ENCODE measurements at regions not wholly inside any gene's neighbourhood (a gene's known extent, or its start where the extent isn't known, plus 50 kb on each side); places are given as distances from the start of the nearest gene placed in this dataset.

DNA sequence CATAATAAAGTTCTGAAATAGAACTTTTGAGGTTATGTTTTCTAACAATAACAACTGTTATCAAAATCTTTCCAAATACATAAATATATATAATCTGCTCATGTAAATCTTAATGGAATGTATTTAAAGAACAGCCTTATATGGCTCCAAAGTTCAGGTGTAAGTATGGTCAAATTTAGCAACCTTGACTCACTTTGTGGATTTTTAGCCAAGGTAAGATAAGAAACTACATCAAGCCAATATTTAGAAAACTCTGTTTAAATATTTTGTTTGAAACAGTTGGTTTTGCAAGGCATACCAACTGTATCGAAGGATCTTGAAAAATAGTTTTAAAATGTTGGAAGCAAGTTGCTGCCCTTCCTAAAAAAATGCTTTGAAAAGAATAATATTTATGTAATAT is 228.9 kb upstream of the SEMA3D start:
- no peak for TF ChIP-seq ZNF274 (IDR thresholded peaks at IDR 0.05; ENCODE audit: low read depth, low read length)
- TF ChIP-seq YY1 (IDR thresholded peaks at IDR 0.05; ENCODE audit: insufficient read depth, insufficient read length): no peak
